ENCODE measurements at regions not wholly inside any gene's neighbourhood (a gene's known extent, or its start where the extent isn't known, plus 50 kb on each side); places are given as distances from the start of the nearest gene placed in this dataset.
"Not testable (repeated sequence)": the region's sequence is repeated elsewhere in the genome, so short reads cannot be mapped to it uniquely, and the experiment has no call there.

GRCh38 chr1:211188721-211189120 lies 54.8 kb upstream of the KCNH1 start:
- H3K4me1 ChIP-seq (ENCODE audit: control extremely low read depth in 1 of 4, control insufficient read depth in 4 of 4, insufficient read depth in 4 of 4, low read length in 3 of 4); H3K27ac ChIP-seq (ENCODE audit: insufficient read depth in 1 of 2, low read depth in 1 of 2, low read length in 2 of 2, poor library complexity in 1 of 2, severe bottlenecking in 2 of 2); POLR2A ChIA-PET; CTCF ChIA-PET; H3K27me3 ChIP-seq (replicated peaks in 2 of 5; ENCODE audit: control insufficient read depth in 4 of 5, insufficient read depth in 5 of 5, low read length in 4 of 5); H3K4me3 ChIP-seq (ENCODE audit: control insufficient read depth in 1 of 7, extremely low read depth in 1 of 7, insufficient read depth in 4 of 7, low read depth in 2 of 7, low read length in 6 of 7); H3K9me3 ChIP-seq (ENCODE audit: control extremely low read depth in 1 of 5, control insufficient read depth in 4 of 5, insufficient read depth in 2 of 5, low read depth in 1 of 5, low read length in 4 of 5); H3K36me3 ChIP-seq (ENCODE audit: control insufficient read depth in 4 of 4, insufficient read depth in 4 of 4, low read length in 3 of 4): not testable (repeated sequence)
- no CpG with 5 or more reads among the region's 4 CpGs for WGBS (ENCODE audit: insufficient coverage)
- peak in 2 of 3 donors; percentile 5 to 18 for DNase-seq

DNA sequence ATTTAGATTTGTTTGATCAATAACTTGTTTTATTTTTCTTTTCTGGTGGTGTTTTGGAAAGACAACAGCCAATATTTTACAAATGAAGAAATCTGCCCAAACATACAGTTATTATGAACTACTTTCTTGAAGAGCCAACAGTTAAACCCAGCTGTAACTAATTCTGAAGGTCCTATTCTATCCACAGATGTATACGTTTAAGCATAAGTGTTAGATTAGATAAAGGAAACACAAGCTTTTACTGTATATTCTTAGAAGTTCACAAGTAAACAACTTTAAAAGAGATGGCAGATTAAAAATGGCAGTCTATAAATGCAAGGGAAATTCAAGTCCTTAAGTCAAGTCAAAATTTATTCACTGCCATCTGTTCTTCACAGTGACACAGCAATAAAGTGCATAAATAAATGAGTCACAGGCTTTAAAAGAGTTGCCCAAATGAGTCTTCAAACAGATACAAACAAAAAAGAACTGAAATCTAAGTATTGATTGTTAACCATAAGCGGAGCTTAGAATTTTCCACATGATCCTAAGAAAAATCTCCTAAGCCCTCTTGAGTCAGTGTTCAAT lies 49.9 kb upstream of the KCNH1 start:
- Histone ChIP-seq H3K9me3 (ENCODE audit: control extremely low read depth in 1 of 5, control insufficient read depth in 4 of 5, insufficient read depth in 2 of 5, low read depth in 1 of 5, low read length in 4 of 5) (no peaks in the 10 kb centered on the region), H3K4me3 (ENCODE audit: control insufficient read depth in 1 of 7, extremely low read depth in 1 of 7, insufficient read depth in 4 of 7, low read depth in 2 of 7, low read length in 6 of 7) (no peak overlapping the region), H3K27me3 (replicated peaks in 2 of 5; ENCODE audit: control insufficient read depth in 4 of 5, insufficient read depth in 5 of 5, low read length in 4 of 5) (no peaks in the 10 kb centered on the region), H3K36me3 (ENCODE audit: control insufficient read depth in 4 of 4, insufficient read depth in 4 of 4, low read length in 3 of 4) (no peaks in the 10 kb centered on the region), H3K27ac (ENCODE audit: insufficient read depth in 1 of 2, low read depth in 1 of 2, low read length in 2 of 2, poor library complexity in 1 of 2, severe bottlenecking in 2 of 2) (no peak overlapping the region), H3K4me1 (ENCODE audit: control extremely low read depth in 1 of 4, control insufficient read depth in 4 of 4, insufficient read depth in 4 of 4, low read length in 3 of 4) (peaks cover 0 to 8% (median under 1%) of the 10 kb centered on the region in 4 experiments)
- no CpG with 5 or more reads among the region's 2 CpGs for WGBS (ENCODE audit: insufficient coverage)
- ChIA-PET CTCF (no interaction called here), POLR2A (no interaction called here)
- peak in 2 of 3 donors; percentile 10 to 21 for DNase-seq
